ENCODE measurements at regions not wholly inside any gene's neighbourhood (a gene's known extent, or its start where the extent isn't known, plus 50 kb on each side); places are given as distances from the start of the nearest gene placed in this dataset.

- no peak for TF ChIP-seq CTCF (IDR thresholded peaks at IDR 0.05; ENCODE audit: low read depth, low read length)
- in situ Hi-C loops (cut with HindIII; ENCODE audit: low sequenced_read_pairs), result no loop called here
- no peak overlapping the region for H3K4me3 ChIP-seq (ENCODE audit: low read depth, low read length)
- DNase-seq (ENCODE audit: low read depth, low spot score), result no peak
Measured at GRCh38 chr3:22885574-22886341, 317.4 kb upstream of the UBE2E2 start.

- no peak for DNase-seq (ENCODE audit: low read depth, low spot score)
- no peak for TF ChIP-seq CTCF (IDR thresholded peaks at IDR 0.05; ENCODE audit: low read depth, low read length)
- H3K4me3 ChIP-seq (ENCODE audit: low read depth, low read length), result no peak overlapping the region
- in situ Hi-C loops (cut with HindIII; ENCODE audit: low sequenced_read_pairs), result no loop called here
Measured at GRCh38 chr3:22886439-22887068, 316.6 kb upstream of the UBE2E2 start.

GRCh38 chr3:22887664-22888291 lies 315.3 kb upstream of the UBE2E2 start:
- in situ Hi-C loops (cut with HindIII; ENCODE audit: low sequenced_read_pairs), result no loop called here
- DNase-seq (ENCODE audit: low read depth, low spot score), result peak; percentile 44
- no peak overlapping the region for H3K4me3 ChIP-seq (ENCODE audit: low read depth, low read length)
- TF ChIP-seq CTCF (IDR thresholded peaks at IDR 0.05; ENCODE audit: low read depth, low read length), result peak; percentile 72

DNA sequence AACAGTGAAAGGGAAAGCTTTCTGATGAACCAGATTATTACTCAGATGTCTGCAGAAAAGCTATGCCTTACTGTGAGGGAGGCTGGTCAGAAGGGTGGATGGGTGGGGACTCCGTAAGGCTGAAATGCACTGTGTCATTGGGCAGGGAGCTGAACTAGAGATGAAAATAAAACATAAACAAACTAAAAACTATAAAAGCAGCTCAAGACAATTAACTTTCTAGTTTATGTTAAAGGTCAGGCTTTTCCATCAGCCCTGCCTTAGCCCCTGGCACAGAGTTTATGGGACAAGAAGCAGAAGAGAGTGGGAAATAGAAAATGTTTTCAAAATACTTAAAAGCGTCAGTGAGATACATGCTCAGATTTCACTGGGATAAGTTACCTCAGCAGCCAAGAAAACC lies 310.0 kb upstream of the UBE2E2 start:
- no peak for DNase-seq (ENCODE audit: low read depth, low spot score)
- H3K4me3 ChIP-seq (ENCODE audit: low read depth, low read length), result no peak overlapping the region
- in situ Hi-C loops (cut with HindIII; ENCODE audit: low sequenced_read_pairs), result no loop called here
- no peak for TF ChIP-seq CTCF (IDR thresholded peaks at IDR 0.05; ENCODE audit: low read depth, low read length)

- DNase-seq (ENCODE audit: low read depth, low spot score), result no peak
- no peak overlapping the region for H3K4me3 ChIP-seq (ENCODE audit: low read depth, low read length)
- no peak for TF ChIP-seq CTCF (IDR thresholded peaks at IDR 0.05; ENCODE audit: low read depth, low read length)
- in situ Hi-C loops (cut with HindIII; ENCODE audit: low sequenced_read_pairs), result no loop called here
Measured at GRCh38 chr3:22893644-22894325, 309.3 kb upstream of the UBE2E2 start.

GRCh38 chr3:22894865-22895264 lies 308.3 kb upstream of the UBE2E2 start:
- H3K4me3 ChIP-seq (ENCODE audit: low read depth, low read length), result no peak overlapping the region
- no peak for DNase-seq (ENCODE audit: low read depth, low spot score)
- TF ChIP-seq CTCF (IDR thresholded peaks at IDR 0.05; ENCODE audit: low read depth, low read length), result no peak
- in situ Hi-C loops (cut with HindIII; ENCODE audit: low sequenced_read_pairs), result no loop called here

All from astrocyte of the spinal cord (primary cell).